ENCODE measurements at regions not wholly inside any gene's neighbourhood (a gene's known extent, or its start where the extent isn't known, plus 50 kb on each side); places are given as distances from the start of the nearest gene placed in this dataset.
A peak's percentile ranks its signal among the peaks of the same experiment; 100 is the strongest.

GRCh38 chr5:124637011-124637410, 109.4 kb downstream of the ZNF608 start:
- ChIA-PET POLR2A (no interaction called here), CTCF (no interaction called here)
- Histone ChIP-seq H3K4me3 (replicated peaks in 1 of 3; ENCODE audit: insufficient read depth in 1 of 3, low read depth in 1 of 3, low read length in 3 of 3) (no peak overlapping the region), H3K9ac (replicated peaks; ENCODE audit: extremely low read depth, insufficient read depth, low read length) (no peak overlapping the region), H4K20me1 (replicated peaks; ENCODE audit: control insufficient read depth, extremely low read depth, insufficient read depth, low read length) (no peaks in the 10 kb centered on the region), H3K27me3 (ENCODE audit: control insufficient read depth in 2 of 2, insufficient read depth in 2 of 2, low read length in 2 of 2) (no peaks in the 10 kb centered on the region), H3K27ac (ENCODE audit: insufficient read depth, low read depth, low read length) (no peak overlapping the region), H3K79me2 (ENCODE audit: control insufficient read depth, insufficient read depth, low read length) (no peaks in the 10 kb centered on the region), H3K9me3 (replicated peaks; ENCODE audit: control insufficient read depth, insufficient read depth, low read length) (no peaks in the 10 kb centered on the region), H2AFZ (ENCODE audit: low read depth, low read length) (no peak overlapping the region), H3K9me1 (replicated peaks; ENCODE audit: control insufficient read depth, extremely low read depth, insufficient read depth, low read length) (no peaks in the 10 kb centered on the region), H3K4me2 (ENCODE audit: insufficient read depth, low read length) (no peak overlapping the region), H3K36me3 (ENCODE audit: control insufficient read depth in 2 of 2, extremely low read depth in 1 of 2, insufficient read depth in 2 of 2, low read length in 2 of 2) (peaks cover 2 to 8% of the 10 kb centered on the region in 2 experiments), H3K4me1 (ENCODE audit: control insufficient read depth, extremely low read depth, insufficient read depth, low read length) (peaks cover 7% of the 10 kb centered on the region)
- TSS peak; percentile 58 for BruUV-seq (replicated peaks)
- no peak for DNase-seq (ENCODE audit: low read depth, low spot score)
- no peak for TF ChIP-seq FOS (IDR thresholded peaks at IDR 0.05; ENCODE audit: borderline replicate concordance, insufficient read depth, low read length)
- TF ChIP-seq POLR2AphosphoS5 (IDR thresholded peaks at IDR 0.05; ENCODE audit: insufficient read depth, low read depth, low read length) = no peak
- no peak for TF ChIP-seq POLR2A (IDR thresholded peaks at IDR 0.05; ENCODE audit: low read depth, low read length)
- TF ChIP-seq GATA2 (IDR thresholded peaks at IDR 0.05; ENCODE audit: insufficient read depth, insufficient read length, low read depth, low read length) = no peak
- TF ChIP-seq MAX (IDR thresholded peaks at IDR 0.05; ENCODE audit: insufficient read depth, insufficient read length) = no peak
- intact Hi-C loops (cut with micrococcal nuclease) (no loop called here), dilution Hi-C loops (cut with MboI; ENCODE audit: extremely low pct_ligation_motif_present, low sequenced_read_pairs) (no loop called here)
- no peak for FAIRE-seq

GRCh38 chr5:124634741-124635323, 111.6 kb downstream of the ZNF608 start:
- ChIA-PET CTCF (interaction anchor here (0.6 to 1.2 kb wide), 3 partner anchors 9 to 561 kb away, joined by 3 read pairs; no protein-coding TSS in a partner anchor), POLR2A (no interaction called here)
- Histone ChIP-seq H3K36me3 (ENCODE audit: control insufficient read depth in 2 of 2, extremely low read depth in 1 of 2, insufficient read depth in 2 of 2, low read length in 2 of 2) (peaks cover 2 to 4% of the 10 kb centered on the region in 2 experiments), H3K4me2 (ENCODE audit: insufficient read depth, low read length) (no peak overlapping the region), H3K9ac (replicated peaks; ENCODE audit: extremely low read depth, insufficient read depth, low read length) (no peak overlapping the region), H3K4me1 (ENCODE audit: control insufficient read depth, extremely low read depth, insufficient read depth, low read length) (peaks cover 7% of the 10 kb centered on the region), H3K9me1 (replicated peaks; ENCODE audit: control insufficient read depth, extremely low read depth, insufficient read depth, low read length) (no peaks in the 10 kb centered on the region), H3K27ac (ENCODE audit: insufficient read depth, low read depth, low read length) (no peak overlapping the region), H4K20me1 (replicated peaks; ENCODE audit: control insufficient read depth, extremely low read depth, insufficient read depth, low read length) (no peaks in the 10 kb centered on the region), H3K79me2 (ENCODE audit: control insufficient read depth, insufficient read depth, low read length) (no peaks in the 10 kb centered on the region), H3K4me3 (replicated peaks in 1 of 3; ENCODE audit: insufficient read depth in 1 of 3, low read depth in 1 of 3, low read length in 3 of 3) (no peak overlapping the region), H3K27me3 (ENCODE audit: control insufficient read depth in 2 of 2, insufficient read depth in 2 of 2, low read length in 2 of 2) (no peaks in the 10 kb centered on the region), H3K9me3 (replicated peaks; ENCODE audit: control insufficient read depth, insufficient read depth, low read length) (no peaks in the 10 kb centered on the region), H2AFZ (ENCODE audit: low read depth, low read length) (no peak overlapping the region)
- FAIRE-seq = no peak
- no peak for DNase-seq (ENCODE audit: low read depth, low spot score)
- no TSS peak for BruUV-seq (replicated peaks)
- intact Hi-C loops (cut with micrococcal nuclease) (no loop called here), dilution Hi-C loops (cut with MboI; ENCODE audit: extremely low pct_ligation_motif_present, low sequenced_read_pairs) (no loop called here)
- TF ChIP-seq JUN (IDR thresholded peaks at IDR 0.05; ENCODE audit: borderline replicate concordance, insufficient read depth, insufficient read length, low read depth) (no peak), MAX (IDR thresholded peaks at IDR 0.05; ENCODE audit: insufficient read depth, insufficient read length) (no peak), MYC (IDR thresholded peaks at IDR 0.05; ENCODE audit: low read depth, low read length) (no peak), CTCF (IDR thresholded peaks at IDR 0.05; ENCODE audit: extremely low read depth in 1 of 2, insufficient read depth in 1 of 2, low read depth in 1 of 2, low read length in 2 of 2) (no peak), POLR2AphosphoS5 (IDR thresholded peaks at IDR 0.05; ENCODE audit: insufficient read depth, low read depth, low read length) (no peak), FOS (IDR thresholded peaks at IDR 0.05; ENCODE audit: borderline replicate concordance, insufficient read depth, low read length) (no peak), GATA2 (IDR thresholded peaks at IDR 0.05; ENCODE audit: insufficient read depth, insufficient read length, low read depth, low read length) (no peak), POLR2A (IDR thresholded peaks at IDR 0.05; ENCODE audit: low read depth, low read length) (no peak), EZH2 (IDR thresholded peaks at IDR 0.05; ENCODE audit: borderline replicate concordance, low read depth, low read length, severe bottlenecking) (no peak)

All from endothelial cell of umbilical vein (primary cell).